ENCODE measurements at regions not wholly inside any gene's neighbourhood (a gene's known extent, or its start where the extent isn't known, plus 50 kb on each side); places are given as distances from the start of the nearest gene placed in this dataset.
A peak's percentile ranks its signal among the peaks of the same experiment; 100 is the strongest.
"Not testable (repeated sequence)": the region's sequence is repeated elsewhere in the genome, so short reads cannot be mapped to it uniquely, and the experiment has no call there.

DNA sequence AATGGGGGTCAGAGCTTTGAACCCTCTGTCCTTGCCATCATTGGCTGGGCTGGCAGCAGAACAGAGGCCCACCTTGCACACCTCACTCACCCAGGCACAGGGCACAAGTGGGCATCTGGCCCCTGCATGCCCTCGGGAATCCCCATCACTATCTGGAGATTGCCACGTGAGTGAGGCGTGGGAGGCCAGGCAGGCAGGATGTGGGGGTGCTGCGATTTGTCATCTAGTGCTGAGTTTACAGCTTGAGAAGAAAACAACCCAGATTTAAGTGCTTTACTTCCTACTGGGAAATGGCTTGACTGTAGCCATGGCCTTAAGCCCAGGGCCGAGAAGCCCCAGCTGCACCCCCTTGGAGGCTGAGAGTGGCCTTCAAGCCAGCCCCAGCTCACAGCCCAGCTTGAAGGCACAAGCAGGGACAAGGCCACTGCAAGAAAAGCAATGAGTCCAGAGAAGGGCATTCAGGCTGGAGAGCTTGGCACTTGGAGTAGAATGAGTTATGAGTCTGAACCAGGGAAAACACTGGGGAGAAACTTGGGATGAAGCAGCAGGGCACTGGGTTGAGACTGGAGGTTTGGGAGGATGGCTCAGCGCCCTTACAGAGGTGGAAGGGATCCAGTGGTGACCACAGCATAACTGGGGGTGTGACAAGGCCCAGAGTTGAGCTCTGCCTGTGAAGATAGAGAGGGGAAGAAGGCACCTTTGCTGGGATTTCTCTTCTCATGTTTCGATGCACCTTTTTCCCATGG is 123.0 kb downstream of the CXCL12 start:
- H3K27me3 ChIP-seq (ENCODE audit: control insufficient read depth, insufficient read depth, low read length), result no peaks in the 10 kb centered on the region
- no peaks in the 10 kb centered on the region for H3K9me3 ChIP-seq (ENCODE audit: control insufficient read depth, insufficient read depth, low read length)
- H3K36me3 ChIP-seq (ENCODE audit: control insufficient read depth, insufficient read depth, low read length), result no peaks in the 10 kb centered on the region
- H3K4me1 ChIP-seq (ENCODE audit: control insufficient read depth, insufficient read depth, low read length), result no peaks in the 10 kb centered on the region
- H3K4me3 ChIP-seq (ENCODE audit: low read depth, low read length), result no peak overlapping the region
- H3K9ac ChIP-seq (ENCODE audit: low read depth, low read length), result no peak overlapping the region

DNA sequence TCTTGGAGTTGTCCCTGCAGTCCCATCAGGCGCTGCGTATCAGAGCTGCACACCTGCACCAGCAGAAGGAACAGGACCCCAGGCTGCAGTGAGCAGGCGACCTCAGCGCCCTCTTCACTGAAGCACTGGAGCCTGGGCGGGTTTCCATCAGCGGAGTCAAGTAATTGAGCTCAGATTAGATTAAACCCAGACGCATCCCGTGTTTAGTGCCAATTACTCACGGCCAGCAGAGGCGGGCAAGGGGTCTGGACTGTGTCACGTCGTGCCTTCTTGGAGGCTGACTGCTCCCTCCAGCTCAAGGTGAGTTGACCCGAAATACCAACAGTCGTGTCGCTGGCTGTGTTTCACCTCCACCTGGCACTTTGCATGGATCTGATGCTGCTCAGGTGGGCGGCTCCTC is 123.6 kb downstream of the CXCL12 start:
- no peak overlapping the region for H3K4me3 ChIP-seq (ENCODE audit: low read depth, low read length)
- no peaks in the 10 kb centered on the region for H3K27me3 ChIP-seq (ENCODE audit: control insufficient read depth, insufficient read depth, low read length)
- H3K9ac ChIP-seq (ENCODE audit: low read depth, low read length), result no peak overlapping the region
- H3K4me1 ChIP-seq (ENCODE audit: control insufficient read depth, insufficient read depth, low read length), result no peaks in the 10 kb centered on the region
- no peaks in the 10 kb centered on the region for H3K36me3 ChIP-seq (ENCODE audit: control insufficient read depth, insufficient read depth, low read length)
- no peaks in the 10 kb centered on the region for H3K9me3 ChIP-seq (ENCODE audit: control insufficient read depth, insufficient read depth, low read length)

DNA sequence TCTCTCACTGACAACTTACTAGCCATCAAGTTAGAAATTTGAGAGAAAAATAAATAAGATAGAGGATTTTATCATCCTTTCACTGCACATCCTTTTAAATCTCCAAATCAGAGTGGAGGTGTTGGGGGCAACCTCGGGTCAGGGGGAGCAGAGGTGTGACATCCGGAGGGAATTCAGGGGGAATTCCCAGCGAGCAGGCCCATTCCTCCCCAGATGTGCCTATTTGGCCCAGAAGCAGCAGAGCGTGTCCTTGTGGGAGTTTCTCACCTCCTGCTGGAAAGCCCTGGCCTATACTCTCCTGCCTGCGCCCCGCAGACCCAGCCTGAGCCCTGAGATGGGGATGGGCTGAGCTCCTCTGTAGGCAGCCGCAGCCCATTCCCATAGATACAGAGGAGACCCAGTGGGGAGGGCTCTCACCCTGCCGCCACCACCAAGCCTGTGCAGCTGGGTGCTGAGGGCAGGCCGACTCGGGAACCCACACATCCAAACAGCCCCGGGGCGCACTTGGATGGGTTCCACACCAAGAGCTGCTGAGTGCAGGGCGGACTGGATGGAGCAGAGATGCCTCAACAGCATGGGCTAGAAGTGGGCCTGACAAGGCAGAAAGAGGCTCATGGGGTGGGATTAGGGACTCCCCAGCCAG is 124.5 kb downstream of the CXCL12 start:
- Histone ChIP-seq H3K9ac (ENCODE audit: low read depth, low read length) (no peak overlapping the region), H3K4me1 (ENCODE audit: control insufficient read depth, insufficient read depth, low read length) (no peaks in the 10 kb centered on the region), H3K4me3 (ENCODE audit: low read depth, low read length) (no peak overlapping the region)

DNA sequence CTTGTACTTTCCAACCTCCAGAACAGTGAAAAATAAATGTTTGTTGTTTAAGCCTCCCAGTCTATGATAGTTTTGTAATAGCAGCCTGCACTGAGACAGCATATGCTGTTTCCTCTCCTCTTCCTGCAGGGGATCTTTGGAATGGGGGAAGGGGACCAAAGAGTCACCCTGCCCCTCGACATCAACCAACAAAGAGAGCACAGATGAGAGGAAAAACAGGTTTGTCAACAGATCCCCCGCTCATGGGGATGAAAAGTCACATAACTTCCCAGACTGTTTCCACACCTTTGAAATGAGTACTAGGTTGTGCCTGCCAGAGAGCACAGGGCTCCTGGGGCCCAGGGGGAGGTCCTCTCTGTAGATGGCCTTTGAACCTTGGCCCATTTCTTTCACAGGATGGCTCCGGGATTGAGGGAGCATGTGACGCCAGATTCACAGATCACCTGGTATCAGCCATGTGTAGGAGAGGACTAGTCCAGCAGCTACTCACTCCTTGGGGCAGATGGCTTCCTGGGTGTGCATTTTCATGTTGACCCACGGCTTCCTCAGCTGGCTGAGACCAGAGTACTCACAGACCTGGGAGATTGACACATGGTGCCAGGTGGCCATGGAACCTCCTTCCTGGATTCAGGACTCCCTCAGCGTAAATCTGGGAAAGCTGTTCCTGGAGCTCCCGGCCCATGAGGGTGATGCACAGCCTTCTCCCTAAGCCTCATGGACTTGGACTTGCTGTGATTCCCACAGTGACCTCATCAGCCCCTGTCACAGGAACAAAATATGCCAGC is 125.6 kb downstream of the CXCL12 start:
- H3K27me3 ChIP-seq (ENCODE audit: control insufficient read depth, insufficient read depth, low read length), result no peaks in the 10 kb centered on the region
- H3K4me1 ChIP-seq (ENCODE audit: control insufficient read depth, insufficient read depth, low read length), result no peaks in the 10 kb centered on the region
- no peaks in the 10 kb centered on the region for H3K36me3 ChIP-seq (ENCODE audit: control insufficient read depth, insufficient read depth, low read length)
- H3K4me3 ChIP-seq (ENCODE audit: low read depth, low read length), result no peak overlapping the region
- no peaks in the 10 kb centered on the region for H3K9me3 ChIP-seq (ENCODE audit: control insufficient read depth, insufficient read depth, low read length)
- H3K9ac ChIP-seq (ENCODE audit: low read depth, low read length), result no peak overlapping the region

More for the DNA sequence above, 124.5 kb downstream of the CXCL12 start:
- H3K36me3 ChIP-seq (ENCODE audit: control insufficient read depth, insufficient read depth, low read length), result no peaks in the 10 kb centered on the region
- H3K27me3 ChIP-seq (ENCODE audit: control insufficient read depth, insufficient read depth, low read length), result no peaks in the 10 kb centered on the region
- no peaks in the 10 kb centered on the region for H3K9me3 ChIP-seq (ENCODE audit: control insufficient read depth, insufficient read depth, low read length)

DNA sequence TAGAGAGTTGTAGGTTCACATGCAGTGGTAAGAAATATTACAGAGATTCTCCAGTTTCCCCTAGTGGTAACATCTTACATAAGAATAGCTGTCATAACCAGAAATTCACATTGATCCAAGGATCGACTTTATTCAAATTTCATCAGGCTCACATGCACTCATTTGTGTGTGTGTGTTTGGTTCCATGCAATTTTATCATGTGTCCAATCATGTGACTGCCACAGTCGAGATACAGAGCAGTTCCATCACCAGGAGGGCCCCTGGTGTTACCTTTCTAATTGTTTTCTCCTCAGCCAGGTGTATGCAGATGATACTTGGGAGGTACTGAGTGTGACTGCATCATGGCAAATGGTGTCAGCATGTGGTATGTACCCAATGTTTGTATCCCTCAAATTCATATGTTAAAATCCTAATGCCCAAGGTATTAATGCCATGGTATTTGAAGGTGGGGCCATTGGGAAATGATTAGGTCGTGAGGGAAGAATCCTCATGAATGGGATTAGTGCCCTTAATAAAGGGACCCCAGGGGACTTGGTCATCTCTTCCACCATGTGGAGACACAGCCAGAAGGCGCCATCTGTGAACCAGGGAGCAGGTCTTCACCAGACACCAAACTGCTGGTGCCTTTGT is 126.3 kb downstream of the CXCL12 start:
- H3K9ac ChIP-seq (ENCODE audit: low read depth, low read length), result no peak overlapping the region
- H3K4me1 ChIP-seq (ENCODE audit: control insufficient read depth, insufficient read depth, low read length), result no peaks in the 10 kb centered on the region
- no peaks in the 10 kb centered on the region for H3K27me3 ChIP-seq (ENCODE audit: control insufficient read depth, insufficient read depth, low read length)
- H3K4me3 ChIP-seq (ENCODE audit: low read depth, low read length), result no peak overlapping the region
- H3K36me3 ChIP-seq (ENCODE audit: control insufficient read depth, insufficient read depth, low read length), result no peaks in the 10 kb centered on the region
- no peaks in the 10 kb centered on the region for H3K9me3 ChIP-seq (ENCODE audit: control insufficient read depth, insufficient read depth, low read length)

DNA sequence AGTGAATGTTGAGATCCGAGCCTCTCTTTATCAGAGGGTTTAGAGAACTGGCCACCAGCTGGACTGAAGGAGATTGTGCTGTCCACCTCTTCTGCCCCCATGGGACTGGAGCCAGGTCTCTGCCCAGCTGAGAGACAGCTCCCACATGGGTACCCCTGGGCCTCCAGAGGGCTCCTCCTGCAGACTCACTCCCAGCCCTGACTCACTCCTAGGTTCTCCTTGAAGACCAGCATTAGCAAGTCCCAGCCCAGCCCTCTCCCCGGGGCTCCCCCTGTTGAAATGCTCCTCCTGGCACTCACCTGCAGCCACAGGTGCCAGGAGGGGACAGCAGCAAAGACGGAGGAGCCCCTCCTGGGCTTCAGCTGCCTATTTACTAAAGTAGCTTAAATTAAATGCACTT is 126.9 kb downstream of the CXCL12 start:
- Histone ChIP-seq H3K27me3 (ENCODE audit: control insufficient read depth, insufficient read depth, low read length) (no peaks in the 10 kb centered on the region), H3K36me3 (ENCODE audit: control insufficient read depth, insufficient read depth, low read length) (no peaks in the 10 kb centered on the region), H3K4me3 (ENCODE audit: low read depth, low read length) (no peak overlapping the region), H3K9me3 (ENCODE audit: control insufficient read depth, insufficient read depth, low read length) (no peaks in the 10 kb centered on the region), H3K9ac (ENCODE audit: low read depth, low read length) (no peak overlapping the region), H3K4me1 (ENCODE audit: control insufficient read depth, insufficient read depth, low read length) (no peaks in the 10 kb centered on the region)

DNA sequence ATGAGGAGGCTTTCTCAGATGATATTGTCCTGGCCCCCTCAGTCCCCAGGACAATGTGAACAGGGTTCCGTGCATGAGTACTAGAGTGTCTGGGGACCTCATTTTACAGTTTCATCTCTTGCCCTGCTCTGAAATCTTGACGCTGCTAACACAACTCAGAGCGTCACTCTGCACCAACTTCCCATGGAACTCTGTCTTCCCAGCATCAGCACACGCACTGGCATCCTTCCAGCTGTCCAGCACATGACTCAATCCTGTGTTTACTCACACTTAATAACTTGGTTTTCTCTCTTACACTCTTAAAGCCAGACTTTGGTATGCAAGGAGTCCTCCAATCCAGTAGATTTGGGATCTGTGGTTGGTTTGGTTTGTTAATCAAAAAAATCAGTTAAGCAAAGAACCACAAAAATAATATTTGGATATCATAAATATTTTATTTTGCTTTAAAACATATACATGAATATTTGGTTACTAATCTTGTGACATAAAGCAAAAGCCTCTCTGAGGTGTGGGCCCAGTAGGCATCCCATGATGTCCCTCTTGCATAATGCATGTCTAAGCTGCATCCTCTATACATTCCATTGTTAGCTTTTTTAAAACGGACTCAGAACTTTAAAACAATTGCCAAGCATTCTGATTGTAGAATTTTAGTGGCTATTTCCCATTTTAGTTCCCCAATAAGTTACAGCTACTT is 131.0 kb downstream of the CXCL12 start:
- no peaks in the 10 kb centered on the region for H3K36me3 ChIP-seq (ENCODE audit: control insufficient read depth, insufficient read depth, low read length)
- peaks cover 4% of the 10 kb centered on the region for H3K4me1 ChIP-seq (ENCODE audit: control insufficient read depth, insufficient read depth, low read length)
- no peaks in the 10 kb centered on the region for H3K9me3 ChIP-seq (ENCODE audit: control insufficient read depth, insufficient read depth, low read length)
- H3K27me3 ChIP-seq (ENCODE audit: control insufficient read depth, insufficient read depth, low read length), result no peaks in the 10 kb centered on the region
- H3K9ac ChIP-seq (ENCODE audit: low read depth, low read length), result no peak overlapping the region
- no peak overlapping the region for H3K4me3 ChIP-seq (ENCODE audit: low read depth, low read length)

DNA sequence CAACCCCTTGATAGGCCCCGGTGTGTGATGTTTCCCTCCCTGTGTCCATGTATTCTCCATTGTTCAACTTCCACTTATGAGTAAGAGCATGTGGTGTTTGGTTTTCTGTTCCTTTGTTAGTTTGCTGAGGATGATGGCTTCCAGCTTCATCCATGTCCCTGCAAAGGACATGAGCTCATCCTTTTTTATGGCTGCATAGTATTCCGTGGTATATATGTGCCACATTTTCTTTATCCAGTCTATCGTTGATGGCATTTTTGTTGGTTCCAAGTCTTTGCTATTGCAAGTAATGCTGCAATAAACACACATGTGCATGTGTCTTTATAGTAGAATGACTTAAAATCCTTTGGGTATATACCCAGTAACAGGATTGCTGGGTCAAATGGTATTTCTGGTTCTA is 132.3 kb downstream of the CXCL12 start:
- not testable (repeated sequence) for H3K36me3 ChIP-seq (ENCODE audit: control insufficient read depth, insufficient read depth, low read length); H3K9ac ChIP-seq (ENCODE audit: low read depth, low read length); H3K4me1 ChIP-seq (ENCODE audit: control insufficient read depth, insufficient read depth, low read length); H3K27me3 ChIP-seq (ENCODE audit: control insufficient read depth, insufficient read depth, low read length); H3K4me3 ChIP-seq (ENCODE audit: low read depth, low read length); H3K9me3 ChIP-seq (ENCODE audit: control insufficient read depth, insufficient read depth, low read length)

DNA sequence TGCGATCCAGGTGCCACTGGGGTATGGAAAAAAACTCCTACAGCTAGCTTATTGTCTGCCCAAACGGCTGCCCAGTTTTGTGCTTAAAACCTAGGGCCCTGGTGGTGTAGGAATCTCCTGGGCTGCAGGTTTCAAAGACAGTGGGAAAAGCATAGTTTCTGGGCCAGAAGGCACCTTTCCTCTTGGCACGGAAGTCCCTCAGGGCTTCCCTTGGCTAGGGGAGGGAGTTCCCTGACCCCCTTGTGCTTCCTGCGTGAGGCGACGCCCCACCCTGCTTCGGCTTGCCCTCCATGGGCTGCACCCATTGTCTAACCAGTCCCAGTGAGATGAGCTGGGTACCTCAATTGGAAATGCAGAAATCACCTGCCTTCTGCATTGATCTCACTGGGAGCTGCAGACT is 135.0 kb downstream of the CXCL12 start:
- peak overlapping the region; percentile 39 for H3K4me3 ChIP-seq (ENCODE audit: low read depth, low read length)
- H3K4me1 ChIP-seq (ENCODE audit: control insufficient read depth, insufficient read depth, low read length); H3K9me3 ChIP-seq (ENCODE audit: control insufficient read depth, insufficient read depth, low read length); H3K9ac ChIP-seq (ENCODE audit: low read depth, low read length); H3K27me3 ChIP-seq (ENCODE audit: control insufficient read depth, insufficient read depth, low read length); H3K36me3 ChIP-seq (ENCODE audit: control insufficient read depth, insufficient read depth, low read length): not testable (repeated sequence)

DNA sequence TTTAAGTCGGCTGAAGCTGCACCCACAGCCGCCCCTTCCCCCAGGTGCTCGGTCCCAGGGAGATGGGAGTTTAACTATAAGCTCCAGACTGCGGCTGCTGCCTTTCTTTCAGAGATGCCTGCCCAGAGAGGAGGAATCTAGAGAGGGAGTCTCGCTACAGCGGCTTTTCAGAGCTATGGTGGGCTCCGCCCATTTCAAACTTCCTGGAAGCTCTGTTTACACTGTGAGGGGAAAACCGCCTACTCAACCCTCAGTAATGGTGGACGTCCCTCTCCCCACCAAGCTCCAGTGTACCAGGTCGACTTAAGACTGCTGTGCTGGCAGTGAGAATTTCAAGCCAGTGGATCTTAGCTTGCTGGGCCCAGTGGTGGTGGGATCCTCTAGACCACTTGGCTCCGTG is 135.4 kb downstream of the CXCL12 start:
- Histone ChIP-seq H3K9me3 (ENCODE audit: control insufficient read depth, insufficient read depth, low read length) (no peaks in the 10 kb centered on the region), H3K36me3 (ENCODE audit: control insufficient read depth, insufficient read depth, low read length) (no peaks in the 10 kb centered on the region), H3K27me3 (ENCODE audit: control insufficient read depth, insufficient read depth, low read length) (no peaks in the 10 kb centered on the region), H3K4me3 (ENCODE audit: low read depth, low read length) (peak overlapping the region; percentile 39), H3K4me1 (ENCODE audit: control insufficient read depth, insufficient read depth, low read length) (peaks cover 8% of the 10 kb centered on the region), H3K9ac (ENCODE audit: low read depth, low read length) (no peak overlapping the region)

DNA sequence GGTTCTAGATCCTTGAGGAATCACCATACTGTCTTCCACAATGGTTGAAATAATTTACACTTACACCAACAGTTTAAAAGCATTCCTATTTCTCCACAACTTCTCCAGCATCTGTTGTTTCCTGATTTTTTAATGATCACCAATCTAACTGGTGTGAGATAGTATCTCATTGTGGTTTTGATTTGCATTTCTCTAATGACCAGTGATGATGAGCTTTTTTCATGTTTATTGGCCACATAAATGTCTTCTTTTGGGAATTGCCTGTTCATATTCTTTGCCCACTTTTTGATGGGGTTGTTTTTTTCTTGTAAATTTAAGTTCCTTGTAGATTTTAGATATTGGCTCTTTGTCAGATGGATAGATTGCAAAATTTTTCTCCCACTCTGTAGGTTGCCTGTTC is 138.2 kb downstream of the CXCL12 start:
- H3K4me3 ChIP-seq (ENCODE audit: low read depth, low read length); H3K9me3 ChIP-seq (ENCODE audit: control insufficient read depth, insufficient read depth, low read length); H3K4me1 ChIP-seq (ENCODE audit: control insufficient read depth, insufficient read depth, low read length); H3K27me3 ChIP-seq (ENCODE audit: control insufficient read depth, insufficient read depth, low read length); H3K9ac ChIP-seq (ENCODE audit: low read depth, low read length); H3K36me3 ChIP-seq (ENCODE audit: control insufficient read depth, insufficient read depth, low read length): not testable (repeated sequence)

All from iPS-15b (cell line).